IMR-90 (cell line): ENCODE measurements at regions not wholly inside any gene's neighbourhood (a gene's known extent, or its start where the extent isn't known, plus 50 kb on each side); places are given as distances from the start of the nearest gene placed in this dataset.

Experiments used
- ATAC-seq: fragments of 200-7000 bp; cut with Tn5 transposase; 2 replicates; pipeline ENCODE4 v1.9.1; 2020; ENCODE audit warnings: low read depth, mild to moderate bottlenecking, moderate library complexity
- BruUV-seq: library from RNA; stranded (reverse); fragments of 400-500 nt; replicated peaks from 2 replicates; lab custom pipeline; 2021; lab: Mats Ljungman, UMichigan
- CTCF ChIA-PET: fragments of 300-600 bp; formaldehyde crosslinking; extraction: SDS; loops from one replicate; lab custom pipeline; 2021; ENCODE audit warnings: antibody characterized with exemption; lab: Yijun Ruan, JAX
- POLR2A ChIA-PET: fragments of 300-600 bp; sonication (Branson Sonifier 250); formaldehyde crosslinking; loops from one replicate; lab custom pipeline; 2022; ENCODE audit warnings: antibody characterized with exemption; ENCODE audit not compliant: unreplicated experiment; lab: Charles Lee
- DNase-seq: peaks from one replicate; pipeline ENCODE4 v3.0.0; 2013
- H2AFZ ChIP-seq: replicated peaks from 2 replicates; pipeline ENCODE3; 2013; ENCODE audit warnings: low read length, mild to moderate bottlenecking; ENCODE audit not compliant: poor library complexity
- H2AK5ac ChIP-seq: 2 replicates; pipeline ENCODE4 v1.6.1; 2013; ENCODE audit warnings: low read depth, low read length, inconsistent platforms
- H2AK9ac ChIP-seq: replicated peaks from 2 replicates; pipeline ENCODE3; 2013; ENCODE audit warnings: mild to moderate bottlenecking, low read depth, low read length, moderate library complexity; ENCODE audit not compliant: poor library complexity
- H2BK120ac ChIP-seq: 2 replicates; pipeline ENCODE4 v1.6.1; 2013; ENCODE audit warnings: low read depth, low read length, inconsistent platforms
- H2BK15ac ChIP-seq: 3 replicates; pipeline ENCODE4 v1.6.1; 2013; ENCODE audit warnings: low read depth, low read length, inconsistent platforms
- H2BK20ac ChIP-seq: 2 replicates; pipeline ENCODE4 v1.6.1; 2013; ENCODE audit warnings: low read depth, mild to moderate bottlenecking, inconsistent platforms, low read length, moderate library complexity
- H2BK5ac ChIP-seq: 2 replicates; pipeline ENCODE4 v1.6.1; 2013; ENCODE audit warnings: mild to moderate bottlenecking, low read depth, low read length, inconsistent platforms; ENCODE audit not compliant: poor library complexity, severe bottlenecking
- H3K14ac ChIP-seq: replicated peaks from 2 replicates; pipeline ENCODE4 v1.6.1; 2013; ENCODE audit warnings: low read depth, low read length, inconsistent platforms
- H3K18ac ChIP-seq: 2 replicates; pipeline ENCODE4 v1.6.1; 2013; ENCODE audit warnings: low read depth, low read length, control low read depth
- H3K23ac ChIP-seq: 2 replicates; pipeline ENCODE4 v1.6.1; 2013; ENCODE audit warnings: low read depth, low read length, inconsistent platforms
- H3K27ac ChIP-seq: 2 replicates; pipeline ENCODE4 v1.5.1; 2013; ENCODE audit warnings: mild to moderate bottlenecking, control low read depth, low read length; ENCODE audit not compliant: insufficient read depth
- H3K27me3 ChIP-seq: 2 replicates; pipeline ENCODE4 v1.6.1; 2013; ENCODE audit warnings: low read length; ENCODE audit not compliant: control insufficient read depth, insufficient read depth
- H3K36me3 ChIP-seq: 2 replicates; pipeline ENCODE4 v1.6.1; 2013; ENCODE audit warnings: low read length, mixed read lengths; ENCODE audit not compliant: control insufficient read depth, insufficient read depth
- H3K4ac ChIP-seq: 2 replicates; pipeline ENCODE4 v1.6.1; 2013; ENCODE audit warnings: low read depth, low read length, inconsistent platforms
- H3K4me1 ChIP-seq: 2 replicates; pipeline ENCODE4 v1.6.1; 2013; ENCODE audit warnings: low read length, mixed read lengths; ENCODE audit not compliant: control insufficient read depth, insufficient read depth
- H3K4me2 ChIP-seq: 2 replicates; pipeline ENCODE4 v1.6.1; 2013; ENCODE audit warnings: low read depth, mild to moderate bottlenecking, control low read depth, low read length, moderate library complexity
- H3K4me3 ChIP-seq: 2 replicates; pipeline ENCODE4 v1.5.1; 2013; ENCODE audit warnings: low read depth, mild to moderate bottlenecking, control low read depth, low read length, moderate library complexity; ENCODE audit not compliant: insufficient read depth
- H3K56ac ChIP-seq: 2 replicates; pipeline ENCODE4 v1.6.1; 2013; ENCODE audit warnings: low read length, inconsistent platforms; ENCODE audit not compliant: insufficient read depth; ENCODE audit errors: extremely low read depth
- H3K79me1 ChIP-seq, 2 experiments: 2 replicates each; pipeline ENCODE4 v1.6.1; 2013; ENCODE audit warnings: low read length in 2 of 2, inconsistent platforms in 1 of 2, low read depth in 1 of 2
- H3K9ac ChIP-seq: 2 replicates; pipeline ENCODE4 v1.6.1; 2013; ENCODE audit warnings: low read depth, low read length, control low read depth
- H3K9me1 ChIP-seq: 2 replicates; pipeline ENCODE4 v1.6.1; 2013; ENCODE audit warnings: low read length, inconsistent platforms; ENCODE audit not compliant: insufficient read depth
- H3K9me3 ChIP-seq: 2 replicates; pipeline ENCODE4 v1.6.1; 2013; ENCODE audit warnings: low read length; ENCODE audit not compliant: control insufficient read depth, insufficient read depth
- H4K20me1 ChIP-seq: 2 replicates; pipeline ENCODE4 v1.6.1; 2013; ENCODE audit warnings: low read length, inconsistent platforms; ENCODE audit not compliant: insufficient read depth
- H4K5ac ChIP-seq: 2 replicates; pipeline ENCODE4 v1.6.1; 2013; ENCODE audit warnings: mild to moderate bottlenecking, low read depth, low read length, control low read depth
- H4K8ac ChIP-seq, 2 experiments: 2 replicates each; pipeline ENCODE4 v1.6.1; 2013; ENCODE audit warnings: low read depth in 2 of 2, low read length in 2 of 2, control low read depth in 1 of 2, inconsistent platforms in 1 of 2
- H4K91ac ChIP-seq: 2 replicates; pipeline ENCODE4 v1.6.1; 2013; ENCODE audit warnings: low read depth, low read length, inconsistent platforms; ENCODE audit not compliant: insufficient read depth
- CEBPB ChIP-seq: IDR thresholded peaks from 2 replicates; pipeline ENCODE4 v1.6.1; 2012; ENCODE audit warnings: low read depth, low read length, improper control_type of control experiment
- FOS ChIP-seq: fragments of 150-350 bp; IDR thresholded peaks from 2 replicates; pipeline ENCODE4 v1.6.1; 2016; ENCODE audit warnings: low read depth, low read length
- MXI1 ChIP-seq: IDR thresholded peaks from 2 replicates; pipeline ENCODE4 v1.6.1; 2012; ENCODE audit warnings: low read depth, mild to moderate bottlenecking, low read length, moderate library complexity, borderline replicate concordance
- NFE2L2 ChIP-seq: fragments of 150-350 bp; IDR thresholded peaks from 2 replicates; pipeline ENCODE4 v1.6.1; 2016; ENCODE audit warnings: low read depth, mild to moderate bottlenecking, low read length
- RAD21 ChIP-seq: IDR thresholded peaks from 2 replicates; pipeline ENCODE4 v1.6.1; 2012; ENCODE audit warnings: low read length, improper control_type of control experiment
- RFX5 ChIP-seq: IDR thresholded peaks from 2 replicates; pipeline ENCODE4 v1.8.0; 2012; ENCODE audit warnings: low read depth, mild to moderate bottlenecking, low read length, moderate library complexity
- WGBS, 2 experiments: methylation state at CpG; one replicate each; pipeline versions ENCODE4 v1.1.5 to v1.1.7; 2013; ENCODE audit warnings: missing lambda C conversion rate in 2 of 2; ENCODE audit not compliant: insufficient read length in 1 of 2; ENCODE audit errors: extremely low coverage in 2 of 2; 5-methylcytosine and 5-hydroxymethylcytosine counted together
- dilution Hi-C: fragments of 300-500 bp; cut with HindIII; formaldehyde crosslinking; loops from one replicate; pipeline ENCODE4 v1.14.3; 2018; ENCODE audit warnings: low sequenced_read_pairs; ENCODE audit not compliant: unreplicated experiment
- in situ Hi-C: fragments of 300-500 bp; cut with MboI; formaldehyde crosslinking; loops from 3 replicates; pipeline ENCODE4 v1.14.3; 2019; ENCODE audit warnings: low sequenced_read_pairs, inconsistent platforms, mixed read lengths
- intact Hi-C: fragments of 100-400 bp; cut with micrococcal nuclease; formaldehyde crosslinking; loops from 2 replicates; pipeline ENCODE4 v1.10.0; 2022
- TF ChIP-seq, protein P1 (sequence below): conservative IDR thresholded peaks from 2 replicates; pipeline ENCODE4 v1.5.1; 2012; ENCODE audit warnings: mild to moderate bottlenecking, low read depth, low read length, improper control_type of control experiment
- TF ChIP-seq, protein P2 (sequence below): fragments of 150-350 bp; IDR thresholded peaks from 2 replicates; pipeline ENCODE4 v1.6.1; 2016; ENCODE audit warnings: low read depth, mild to moderate bottlenecking, low read length, moderate library complexity, borderline replicate concordance
- TF ChIP-seq, protein P3 (sequence below): fragments of 150-350 bp; IDR thresholded peaks from 2 replicates; pipeline ENCODE4 v1.6.1; 2017; ENCODE audit warnings: mild to moderate bottlenecking, antibody characterized with exemption, low read length, low read depth

DNA sequence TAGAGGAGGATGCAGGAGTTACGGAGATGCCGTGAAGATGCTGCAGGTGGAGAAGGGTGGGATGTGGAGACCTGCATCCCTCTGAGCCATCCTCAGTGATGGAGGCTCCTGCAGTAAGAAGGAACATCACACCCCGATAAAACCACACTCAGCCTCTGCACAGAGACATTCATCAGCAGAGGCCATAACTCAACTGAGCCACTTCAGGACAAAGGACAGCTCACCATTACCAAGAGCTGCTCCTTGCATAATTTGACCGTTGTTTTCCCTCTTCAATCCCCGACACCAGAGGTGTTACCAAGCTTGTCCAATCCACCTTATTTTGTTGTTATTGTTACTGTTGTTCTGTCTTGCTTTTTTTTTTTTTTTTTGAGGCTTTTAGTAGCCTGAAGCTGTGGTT is 543.9 kb downstream of the AJAP1 start:
- Histone ChIP-seq H4K8ac (no peak overlapping the region), H3K9ac (no peak overlapping the region), H4K5ac (no peak overlapping the region), H3K9me1 (no peaks in the 10 kb centered on the region), H3K14ac (no peak overlapping the region), H2AFZ (no peak overlapping the region), H2BK15ac (no peak overlapping the region), H2AK9ac (no peak overlapping the region), H2BK120ac (no peak overlapping the region), H3K56ac (no peak overlapping the region), H3K4me2 (no peak overlapping the region), H3K79me1 (no peaks in the 10 kb centered on the region), H3K27ac (no peak overlapping the region), H3K23ac (no peak overlapping the region), H4K20me1 (no peaks in the 10 kb centered on the region), H2BK20ac (no peak overlapping the region), H3K36me3 (no peaks in the 10 kb centered on the region), H3K4ac (no peak overlapping the region), H3K27me3 (no peaks in the 10 kb centered on the region), H4K91ac (no peak overlapping the region), H2BK5ac (no peak overlapping the region), H3K4me3 (no peak overlapping the region), H2AK5ac (no peak overlapping the region), H3K4me1 (no peaks in the 10 kb centered on the region), H3K18ac (no peak overlapping the region), H3K9me3 (peaks cover 34% of the 10 kb centered on the region)
- ChIA-PET CTCF (no interaction called here), POLR2A (no interaction called here)
- BruUV-seq: no TSS peak
- dilution Hi-C loops: no loop called here
- ATAC-seq: no peak
- intact Hi-C loops: no loop called here
- TF ChIP-seq, protein P1, sequence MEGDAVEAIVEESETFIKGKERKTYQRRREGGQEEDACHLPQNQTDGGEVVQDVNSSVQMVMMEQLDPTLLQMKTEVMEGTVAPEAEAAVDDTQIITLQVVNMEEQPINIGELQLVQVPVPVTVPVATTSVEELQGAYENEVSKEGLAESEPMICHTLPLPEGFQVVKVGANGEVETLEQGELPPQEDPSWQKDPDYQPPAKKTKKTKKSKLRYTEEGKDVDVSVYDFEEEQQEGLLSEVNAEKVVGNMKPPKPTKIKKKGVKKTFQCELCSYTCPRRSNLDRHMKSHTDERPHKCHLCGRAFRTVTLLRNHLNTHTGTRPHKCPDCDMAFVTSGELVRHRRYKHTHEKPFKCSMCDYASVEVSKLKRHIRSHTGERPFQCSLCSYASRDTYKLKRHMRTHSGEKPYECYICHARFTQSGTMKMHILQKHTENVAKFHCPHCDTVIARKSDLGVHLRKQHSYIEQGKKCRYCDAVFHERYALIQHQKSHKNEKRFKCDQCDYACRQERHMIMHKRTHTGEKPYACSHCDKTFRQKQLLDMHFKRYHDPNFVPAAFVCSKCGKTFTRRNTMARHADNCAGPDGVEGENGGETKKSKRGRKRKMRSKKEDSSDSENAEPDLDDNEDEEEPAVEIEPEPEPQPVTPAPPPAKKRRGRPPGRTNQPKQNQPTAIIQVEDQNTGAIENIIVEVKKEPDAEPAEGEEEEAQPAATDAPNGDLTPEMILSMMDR: no peak
- TF ChIP-seq CEBPB (no peak), NFE2L2 (no peak), FOS (no peak), RFX5 (no peak), MXI1 (no peak), RAD21 (no peak)
- TF ChIP-seq, protein P2, sequence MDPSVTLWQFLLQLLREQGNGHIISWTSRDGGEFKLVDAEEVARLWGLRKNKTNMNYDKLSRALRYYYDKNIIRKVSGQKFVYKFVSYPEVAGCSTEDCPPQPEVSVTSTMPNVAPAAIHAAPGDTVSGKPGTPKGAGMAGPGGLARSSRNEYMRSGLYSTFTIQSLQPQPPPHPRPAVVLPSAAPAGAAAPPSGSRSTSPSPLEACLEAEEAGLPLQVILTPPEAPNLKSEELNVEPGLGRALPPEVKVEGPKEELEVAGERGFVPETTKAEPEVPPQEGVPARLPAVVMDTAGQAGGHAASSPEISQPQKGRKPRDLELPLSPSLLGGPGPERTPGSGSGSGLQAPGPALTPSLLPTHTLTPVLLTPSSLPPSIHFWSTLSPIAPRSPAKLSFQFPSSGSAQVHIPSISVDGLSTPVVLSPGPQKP: no peak
- TF ChIP-seq, protein P3, sequence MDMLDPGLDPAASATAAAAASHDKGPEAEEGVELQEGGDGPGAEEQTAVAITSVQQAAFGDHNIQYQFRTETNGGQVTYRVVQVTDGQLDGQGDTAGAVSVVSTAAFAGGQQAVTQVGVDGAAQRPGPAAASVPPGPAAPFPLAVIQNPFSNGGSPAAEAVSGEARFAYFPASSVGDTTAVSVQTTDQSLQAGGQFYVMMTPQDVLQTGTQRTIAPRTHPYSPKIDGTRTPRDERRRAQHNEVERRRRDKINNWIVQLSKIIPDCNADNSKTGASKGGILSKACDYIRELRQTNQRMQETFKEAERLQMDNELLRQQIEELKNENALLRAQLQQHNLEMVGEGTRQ: no peak
- no CpG with 5 or more reads among the region's 5 CpGs for WGBS, 2 experiments
- in situ Hi-C loops: no loop called here
- no peak for DNase-seq
